Lower leg skin (tissue), 3 donors: ENCODE measurements at regions not wholly inside any gene's neighbourhood (a gene's known extent, or its start where the extent isn't known, plus 50 kb on each side); places are given as distances from the start of the nearest gene placed in this dataset.

Source experiments
- POLR2A ChIP-seq, 2 donors: fragments of 450-650 bp; IDR thresholded peaks; one replicate each; pipeline ENCODE4 v1.6.1; 2016 to 2017; ENCODE audit warnings: antibody characterized with exemption in 2 of 2, mild to moderate bottlenecking in 1 of 2, moderate library complexity in 1 of 2
- TF ChIP-seq, protein P1 (sequence below), 3 donors: fragments of 450-650 bp; IDR thresholded peaks; one replicate each; pipeline ENCODE4 v1.5.1; 2016; ENCODE audit warnings: antibody characterized with exemption in 3 of 3, mild to moderate bottlenecking in 3 of 3, moderate library complexity in 2 of 3

- no peak for TF ChIP-seq POLR2A (IDR thresholded peaks at IDR 0.05)
- TF ChIP-seq, protein P1, sequence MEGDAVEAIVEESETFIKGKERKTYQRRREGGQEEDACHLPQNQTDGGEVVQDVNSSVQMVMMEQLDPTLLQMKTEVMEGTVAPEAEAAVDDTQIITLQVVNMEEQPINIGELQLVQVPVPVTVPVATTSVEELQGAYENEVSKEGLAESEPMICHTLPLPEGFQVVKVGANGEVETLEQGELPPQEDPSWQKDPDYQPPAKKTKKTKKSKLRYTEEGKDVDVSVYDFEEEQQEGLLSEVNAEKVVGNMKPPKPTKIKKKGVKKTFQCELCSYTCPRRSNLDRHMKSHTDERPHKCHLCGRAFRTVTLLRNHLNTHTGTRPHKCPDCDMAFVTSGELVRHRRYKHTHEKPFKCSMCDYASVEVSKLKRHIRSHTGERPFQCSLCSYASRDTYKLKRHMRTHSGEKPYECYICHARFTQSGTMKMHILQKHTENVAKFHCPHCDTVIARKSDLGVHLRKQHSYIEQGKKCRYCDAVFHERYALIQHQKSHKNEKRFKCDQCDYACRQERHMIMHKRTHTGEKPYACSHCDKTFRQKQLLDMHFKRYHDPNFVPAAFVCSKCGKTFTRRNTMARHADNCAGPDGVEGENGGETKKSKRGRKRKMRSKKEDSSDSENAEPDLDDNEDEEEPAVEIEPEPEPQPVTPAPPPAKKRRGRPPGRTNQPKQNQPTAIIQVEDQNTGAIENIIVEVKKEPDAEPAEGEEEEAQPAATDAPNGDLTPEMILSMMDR (IDR thresholded peaks at IDR 0.05): no peak
Measured at GRCh38 chr18:10400534-10401307, 53.7 kb upstream of the APCDD1 start.
